Neural progenitor cell (in vitro differentiated cells): ENCODE measurements at regions not wholly inside any gene's neighbourhood (a gene's known extent, or its start where the extent isn't known, plus 50 kb on each side); places are given as distances from the start of the nearest gene placed in this dataset.
"Not testable (repeated sequence)": the region's sequence is repeated elsewhere in the genome, so short reads cannot be mapped to it uniquely, and the experiment has no call there.

ENCODE experiments used
- DNase-seq: peaks from one replicate; pipeline ENCODE4 v3.0.0-alpha.2; 2016; ENCODE audit warnings: low spot score
- H2AFZ ChIP-seq: fragments of 200-600 bp; sonication (generic); replicated peaks from 2 replicates; pipeline ENCODE4 v1.6.1; 2016; ENCODE audit warnings: antibody characterized with exemption
- H3F3A ChIP-seq: fragments of 200-600 bp; sonication (generic); 2 replicates; pipeline ENCODE4 v1.6.1; 2016; ENCODE audit warnings: antibody characterized with exemption, low read depth
- H3K27ac ChIP-seq: fragments of 200-600 bp; sonication (generic); 2 replicates; pipeline ENCODE4 v1.5.1; 2016; ENCODE audit warnings: mild to moderate bottlenecking
- H3K27me3 ChIP-seq: fragments of 200-600 bp; sonication (generic); 2 replicates; pipeline ENCODE4 v1.6.1; 2016; ENCODE audit warnings: mild to moderate bottlenecking, moderate library complexity
- H3K36me3 ChIP-seq: fragments of 200-600 bp; sonication (generic); 2 replicates; pipeline ENCODE4 v1.5.1; 2016
- H3K4me1 ChIP-seq: fragments of 200-600 bp; sonication (generic); 2 replicates; pipeline ENCODE4 v1.6.1; 2016; ENCODE audit warnings: mixed run types
- H3K4me2 ChIP-seq: fragments of 200-600 bp; sonication (generic); 2 replicates; pipeline ENCODE4 v1.6.1; 2016
- H3K4me3 ChIP-seq: fragments of 200-600 bp; sonication (generic); 2 replicates; pipeline ENCODE4 v1.5.1; 2016
- H3K79me2 ChIP-seq: fragments of 200-600 bp; sonication (generic); 2 replicates; pipeline ENCODE4 v1.6.1; 2016; ENCODE audit warnings: low read depth
- H3K9ac ChIP-seq: fragments of 200-600 bp; sonication (generic); 2 replicates; pipeline ENCODE4 v1.6.1; 2016
- H3K9me3 ChIP-seq: fragments of 200-600 bp; sonication (generic); 2 replicates; pipeline ENCODE4 v1.5.1; 2016; ENCODE audit warnings: low read depth
- H4K20me1 ChIP-seq: fragments of 200-600 bp; sonication (generic); 2 replicates; pipeline ENCODE4 v1.6.1; 2016; ENCODE audit warnings: low read depth
- H3K27ac Mint-ChIP-seq: 3 replicates; pipeline ENCODE4 v1.8.0; 2021; ENCODE audit warnings: mixed read lengths
- H3K27me3 Mint-ChIP-seq: 2 replicates; pipeline ENCODE4 v1.8.0; 2022; ENCODE audit warnings: low read depth, mild to moderate bottlenecking, inconsistent platforms, moderate library complexity, mixed read lengths; ENCODE audit not compliant: insufficient read depth
- H3K36me3 Mint-ChIP-seq: 3 replicates; pipeline ENCODE4 v1.8.0; 2021; ENCODE audit warnings: mixed read lengths
- H3K4me1 Mint-ChIP-seq: 3 replicates; pipeline ENCODE4 v1.8.0; 2021; ENCODE audit warnings: mixed read lengths
- H3K4me3 Mint-ChIP-seq: 3 replicates; pipeline ENCODE4 v1.8.0; 2021; ENCODE audit warnings: mild to moderate bottlenecking, moderate library complexity, mixed read lengths
- H3K9me3 Mint-ChIP-seq: 3 replicates; pipeline ENCODE4 v1.8.0; 2020; ENCODE audit warnings: mixed read lengths
- EZH2 ChIP-seq: fragments of 200-600 bp; sonication (generic); IDR thresholded peaks from 2 replicates; pipeline ENCODE4 v1.6.1; 2017; ENCODE audit warnings: antibody characterized with exemption, mild to moderate bottlenecking, moderate library complexity
- EZH2phosphoT487 ChIP-seq: fragments of 200-600 bp; sonication (generic); IDR thresholded peaks from 2 replicates; pipeline ENCODE4 v1.6.1; 2017; ENCODE audit warnings: antibody characterized with exemption
- TF ChIP-seq, protein P1 (sequence below): fragments of 200-600 bp; sonication (generic); IDR thresholded peaks from 2 replicates; pipeline ENCODE4 v1.5.1; 2017; ENCODE audit warnings: antibody characterized with exemption, mild to moderate bottlenecking

- Mint-ChIP-seq H3K9me3 (peaks cover 4% of the 10 kb centered on the region), H3K4me1 (peaks cover 23% of the 10 kb centered on the region), H3K27me3 (peaks cover 5% of the 10 kb centered on the region), H3K27ac (no peak overlapping the region), H3K36me3 (no peaks in the 10 kb centered on the region), H3K4me3 (no peak overlapping the region)
- DNase-seq, result no peak
- Histone ChIP-seq H3K4me1 (no peaks in the 10 kb centered on the region), H3F3A (no peaks in the 10 kb centered on the region), H3K4me3 (no peak overlapping the region), H3K9me3 (no peaks in the 10 kb centered on the region), H3K36me3 (no peaks in the 10 kb centered on the region), H3K9ac (no peak overlapping the region), H3K4me2 (no peak overlapping the region), H3K27ac (no peak overlapping the region), H3K79me2 (no peaks in the 10 kb centered on the region), H2AFZ (no peak overlapping the region), H4K20me1 (no peaks in the 10 kb centered on the region), H3K27me3 (no peaks in the 10 kb centered on the region)
- TF ChIP-seq EZH2phosphoT487 (no peak), EZH2 (no peak)
- TF ChIP-seq, protein P1, sequence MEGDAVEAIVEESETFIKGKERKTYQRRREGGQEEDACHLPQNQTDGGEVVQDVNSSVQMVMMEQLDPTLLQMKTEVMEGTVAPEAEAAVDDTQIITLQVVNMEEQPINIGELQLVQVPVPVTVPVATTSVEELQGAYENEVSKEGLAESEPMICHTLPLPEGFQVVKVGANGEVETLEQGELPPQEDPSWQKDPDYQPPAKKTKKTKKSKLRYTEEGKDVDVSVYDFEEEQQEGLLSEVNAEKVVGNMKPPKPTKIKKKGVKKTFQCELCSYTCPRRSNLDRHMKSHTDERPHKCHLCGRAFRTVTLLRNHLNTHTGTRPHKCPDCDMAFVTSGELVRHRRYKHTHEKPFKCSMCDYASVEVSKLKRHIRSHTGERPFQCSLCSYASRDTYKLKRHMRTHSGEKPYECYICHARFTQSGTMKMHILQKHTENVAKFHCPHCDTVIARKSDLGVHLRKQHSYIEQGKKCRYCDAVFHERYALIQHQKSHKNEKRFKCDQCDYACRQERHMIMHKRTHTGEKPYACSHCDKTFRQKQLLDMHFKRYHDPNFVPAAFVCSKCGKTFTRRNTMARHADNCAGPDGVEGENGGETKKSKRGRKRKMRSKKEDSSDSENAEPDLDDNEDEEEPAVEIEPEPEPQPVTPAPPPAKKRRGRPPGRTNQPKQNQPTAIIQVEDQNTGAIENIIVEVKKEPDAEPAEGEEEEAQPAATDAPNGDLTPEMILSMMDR, result no peak
Observed at GRCh38 chr4:38414410-38414809, 249.6 kb upstream of the KLF3 start.

- Mint-ChIP-seq H3K4me1 (peaks cover 23% of the 10 kb centered on the region), H3K9me3 (peaks cover 14% of the 10 kb centered on the region), H3K27ac (peak overlapping the region; percentile 92), H3K36me3 (peaks cover 2% of the 10 kb centered on the region), H3K27me3 (peaks cover 4% of the 10 kb centered on the region), H3K4me3 (no peak overlapping the region)
- H2AFZ ChIP-seq, result peak overlapping the region; percentile 93
- H3K4me1 ChIP-seq, result no peaks in the 10 kb centered on the region
- no peak for TF ChIP-seq EZH2
- TF ChIP-seq, protein P1, result no peak
- TF ChIP-seq EZH2phosphoT487, result no peak
- H4K20me1 ChIP-seq, result no peaks in the 10 kb centered on the region
- H3F3A ChIP-seq, result no peaks in the 10 kb centered on the region
- no peak overlapping the region for H3K27ac ChIP-seq
- H3K4me2 ChIP-seq, result no peak overlapping the region
- no peaks in the 10 kb centered on the region for H3K36me3 ChIP-seq
- H3K9ac ChIP-seq, result no peak overlapping the region
- no peaks in the 10 kb centered on the region for H3K9me3 ChIP-seq
- H3K4me3 ChIP-seq, result no peak overlapping the region
- H3K27me3 ChIP-seq, result no peaks in the 10 kb centered on the region
- no peaks in the 10 kb centered on the region for H3K79me2 ChIP-seq
- no peak for DNase-seq
Observed at GRCh38 chr4:38415682-38416081, 248.3 kb upstream of the KLF3 start.

DNA sequence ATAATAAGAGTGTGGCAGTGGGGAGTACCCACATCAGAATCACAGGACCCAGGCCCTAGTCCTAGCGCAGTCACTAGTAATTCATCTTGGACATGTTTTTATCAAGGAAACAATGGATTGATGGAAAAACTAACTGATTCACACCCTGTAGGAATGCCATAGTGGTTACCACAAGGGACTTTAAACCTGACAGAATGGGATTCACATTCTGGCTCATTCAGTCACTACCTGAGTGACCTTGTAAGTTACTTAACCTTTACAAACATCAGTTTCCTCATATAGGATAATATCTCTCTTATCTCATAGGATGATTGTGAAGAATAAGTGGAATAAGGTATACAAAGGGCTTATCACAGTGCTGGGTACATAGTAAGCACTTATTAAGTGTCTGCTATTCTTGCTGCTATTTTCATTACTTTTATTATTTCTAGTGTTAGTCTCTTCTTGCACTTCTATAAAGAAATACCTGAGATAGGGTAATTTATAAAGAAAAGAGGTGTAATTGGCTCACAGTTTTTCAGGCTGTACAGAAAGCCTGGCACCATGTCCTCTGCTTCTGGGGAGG is 247.5 kb upstream of the KLF3 start:
- H3K4me3 Mint-ChIP-seq, result no peak overlapping the region
- H3K27me3 ChIP-seq, result no peaks in the 10 kb centered on the region
- H3K9me3 Mint-ChIP-seq, result peaks cover 14% of the 10 kb centered on the region
- H3K4me1 ChIP-seq, result no peaks in the 10 kb centered on the region
- H3K79me2 ChIP-seq, result no peaks in the 10 kb centered on the region
- peaks cover 23% of the 10 kb centered on the region for H3K4me1 Mint-ChIP-seq
- no peak overlapping the region for H3K27ac ChIP-seq
- DNase-seq, result no peak
- H3K4me2 ChIP-seq, result no peak overlapping the region
- no peak overlapping the region for H2AFZ ChIP-seq
- H3K9ac ChIP-seq, result no peak overlapping the region
- H3K27me3 Mint-ChIP-seq, result peaks cover 4% of the 10 kb centered on the region
- H3K4me3 ChIP-seq, result no peak overlapping the region
- no peak overlapping the region for H3K27ac Mint-ChIP-seq
- H4K20me1 ChIP-seq, result no peaks in the 10 kb centered on the region
- H3F3A ChIP-seq, result no peaks in the 10 kb centered on the region
- no peaks in the 10 kb centered on the region for H3K9me3 ChIP-seq
- TF ChIP-seq EZH2, result no peak
- TF ChIP-seq, protein P1, result no peak
- TF ChIP-seq EZH2phosphoT487, result no peak
- peaks cover 2% of the 10 kb centered on the region for H3K36me3 Mint-ChIP-seq
- H3K36me3 ChIP-seq, result no peaks in the 10 kb centered on the region

DNA sequence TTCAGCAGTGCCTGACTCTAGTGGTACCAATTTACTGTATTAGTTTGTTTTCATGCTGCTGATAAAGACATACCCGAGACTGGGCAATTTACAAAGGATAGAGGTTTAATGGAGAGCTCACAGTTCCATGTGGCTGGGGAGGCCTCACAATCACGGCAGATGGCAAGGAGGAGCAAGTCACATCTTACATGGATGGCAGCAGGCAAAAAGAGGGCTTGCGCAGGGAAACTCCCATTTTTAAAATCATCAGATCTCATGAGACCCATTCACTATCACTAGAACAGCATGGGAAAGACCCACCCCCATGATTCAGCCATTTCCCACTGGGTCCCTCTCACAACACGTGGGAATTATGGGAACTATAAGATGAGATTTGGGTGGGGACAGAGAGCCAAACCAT is 243.7 kb upstream of the KLF3 start:
- not testable (repeated sequence) for H3K9me3 ChIP-seq, H3K4me3 Mint-ChIP-seq

More for the DNA sequence above, 243.7 kb upstream of the KLF3 start:
- H3K27me3 ChIP-seq, H3K36me3 Mint-ChIP-seq, H4K20me1 ChIP-seq, H3K27me3 Mint-ChIP-seq, DNase-seq, H3K9ac ChIP-seq, H3K79me2 ChIP-seq, H3K36me3 ChIP-seq, H3K27ac ChIP-seq, H3K27ac Mint-ChIP-seq, H3K4me3 ChIP-seq, H2AFZ ChIP-seq, H3K4me2 ChIP-seq: not testable (repeated sequence)
- peaks cover 16% of the 10 kb centered on the region for H3K9me3 Mint-ChIP-seq
- H3K4me1 Mint-ChIP-seq, result peaks cover 36% of the 10 kb centered on the region
- peaks cover 16% of the 10 kb centered on the region for H3F3A ChIP-seq
- H3K4me1 ChIP-seq, result peaks cover 27% of the 10 kb centered on the region
